MCF 10A (cell line): ENCODE measurements at regions not wholly inside any gene's neighbourhood (a gene's known extent, or its start where the extent isn't known, plus 50 kb on each side); places are given as distances from the start of the nearest gene placed in this dataset.

ENCODE experiments used
- BruUV-seq: library from RNA; stranded (reverse); fragments of 400-500 nt; replicated peaks from 2 replicates; lab custom pipeline; 2021; lab: Mats Ljungman, UMichigan
- CTCF ChIA-PET: fragments of 300-600 bp; sonication (Branson Sonifier 250); formaldehyde crosslinking; extraction: SDS; loops from one replicate; lab custom pipeline; 2021; ENCODE audit warnings: antibody characterized with exemption, inconsistent platforms; lab: Yijun Ruan, JAX
- POLR2A ChIA-PET: fragments of 300-600, 350-650 bp; sonication (Branson Sonifier 250); formaldehyde crosslinking; extraction: SDS; loops from one replicate; lab custom pipeline; 2020; ENCODE audit warnings: antibody characterized with exemption, inconsistent platforms; lab: Yijun Ruan, JAX
- DNase-seq: peaks from one replicate; pipeline ENCODE4 v3.0.0-alpha.2; 2018; ENCODE audit not compliant: unreplicated experiment
- H3K27ac Mint-ChIP-seq: one replicate; pipeline ENCODE4 v1.8.0; 2022; ENCODE audit warnings: mild to moderate bottlenecking, low read depth, mixed read lengths; ENCODE audit not compliant: unreplicated experiment
- H3K27me3 Mint-ChIP-seq: one replicate; pipeline ENCODE4 v1.8.0; 2022; ENCODE audit warnings: mixed read lengths; ENCODE audit not compliant: insufficient read depth, unreplicated experiment
- H3K36me3 Mint-ChIP-seq: one replicate; pipeline ENCODE4 v1.8.0; 2022; ENCODE audit warnings: mild to moderate bottlenecking, moderate library complexity, mixed read lengths; ENCODE audit not compliant: insufficient read depth, unreplicated experiment
- H3K4me1 Mint-ChIP-seq: one replicate; pipeline ENCODE4 v1.8.0; 2022; ENCODE audit warnings: mixed read lengths; ENCODE audit not compliant: insufficient read depth, unreplicated experiment
- H3K4me3 Mint-ChIP-seq: one replicate; pipeline ENCODE4 v1.8.0; 2022; ENCODE audit warnings: mild to moderate bottlenecking, moderate library complexity, mixed read lengths; ENCODE audit not compliant: unreplicated experiment
- H3K9me3 Mint-ChIP-seq: one replicate; pipeline ENCODE4 v1.8.0; 2022; ENCODE audit warnings: mixed read lengths; ENCODE audit not compliant: unreplicated experiment
- CTCF ChIP-seq: fragments of 200-600 bp; IDR thresholded peaks from one replicate; pipeline ENCODE4 v1.8.0; 2022; ENCODE audit warnings: antibody characterized with exemption, mild to moderate bottlenecking; ENCODE audit not compliant: unreplicated experiment
- intact Hi-C: fragments of 100-400 bp; cut with micrococcal nuclease; formaldehyde crosslinking; loops from 2 replicates; pipeline ENCODE4 v1.14.1; 2022

- intact Hi-C loops: no loop called here
- no TSS peak for BruUV-seq
- Mint-ChIP-seq H3K4me3 (no peak overlapping the region), H3K4me1 (no peaks in the 10 kb centered on the region), H3K36me3 (no peaks in the 10 kb centered on the region), H3K27ac (no peak overlapping the region), H3K27me3 (no peaks in the 10 kb centered on the region), H3K9me3 (peaks cover 13% of the 10 kb centered on the region)
- DNase-seq: no peak
- no peak for TF ChIP-seq CTCF
- ChIA-PET POLR2A (no interaction called here), CTCF (interaction anchor here (0.9 kb wide), 1 partner anchor 1029 kb away, joined by 3 read pairs; no protein-coding TSS in a partner anchor)
These were observed 332.6 kb downstream of the SH2D4B start for GRCh38 chr10:80870282-80870681.

- peaks cover 13% of the 10 kb centered on the region for H3K9me3 Mint-ChIP-seq
- ChIA-PET CTCF (no interaction called here), POLR2A (no interaction called here)
- no peak for TF ChIP-seq CTCF
- DNase-seq: no peak
- H3K4me3 Mint-ChIP-seq: no peak overlapping the region
- intact Hi-C loops: no loop called here
- H3K27me3 Mint-ChIP-seq: no peaks in the 10 kb centered on the region
- no TSS peak for BruUV-seq
- no peaks in the 10 kb centered on the region for H3K36me3 Mint-ChIP-seq
- no peaks in the 10 kb centered on the region for H3K4me1 Mint-ChIP-seq
- H3K27ac Mint-ChIP-seq: no peak overlapping the region
These were observed 333.4 kb downstream of the SH2D4B start for GRCh38 chr10:80871083-80871482.

- POLR2A ChIA-PET: no interaction called here
- Mint-ChIP-seq H3K27ac (no peak overlapping the region), H3K36me3 (no peaks in the 10 kb centered on the region), H3K4me1 (no peaks in the 10 kb centered on the region), H3K27me3 (peaks cover 29% of the 10 kb centered on the region), H3K4me3 (no peak overlapping the region), H3K9me3 (peaks cover 6% of the 10 kb centered on the region)
- no peak for DNase-seq
- no peak for TF ChIP-seq CTCF
- CTCF ChIA-PET: interaction anchor here (1.1 to 1.5 kb wide), 2 partner anchors 12 to 46 kb away, joined by 3 to 6 read pairs; no protein-coding TSS in a partner anchor
- BruUV-seq: no TSS peak
- intact Hi-C loops: no loop called here
These were observed 340.6 kb downstream of the SH2D4B start for GRCh38 chr10:80878330-80878729.

GRCh38 chr10:80890146-80890545 lies 352.4 kb downstream of the SH2D4B start:
- DNase-seq: no peak
- Mint-ChIP-seq H3K4me1 (no peaks in the 10 kb centered on the region), H3K27ac (no peak overlapping the region), H3K4me3 (no peak overlapping the region), H3K9me3 (no peaks in the 10 kb centered on the region), H3K27me3 (peaks cover 2% of the 10 kb centered on the region), H3K36me3 (no peaks in the 10 kb centered on the region)
- ChIA-PET POLR2A (no interaction called here), CTCF (interaction anchor here (0.8 to 2.3 kb wide), 2 partner anchors 11 to 34 kb away, joined by 3 to 6 read pairs; no protein-coding TSS in a partner anchor)
- BruUV-seq: no TSS peak
- intact Hi-C loops: no loop called here
- no peak for TF ChIP-seq CTCF
